Upper lobe of left lung (tissue), 6 donors: ENCODE measurements at regions not wholly inside any gene's neighbourhood (a gene's known extent, or its start where the extent isn't known, plus 50 kb on each side); places are given as distances from the start of the nearest gene placed in this dataset.

Experiments
- ATAC-seq, 2 donors: fragments of 200-7000 bp; cut with Tn5 transposase; one replicate each; pipeline ENCODE4 v1.9.1; 2022; ENCODE audit warnings: mild to moderate bottlenecking in 2 of 2, moderate library complexity in 2 of 2; ENCODE audit not compliant: low FRiP score in 2 of 2
- DNase-seq, 2 donors: peaks; one replicate each; pipeline ENCODE4 v3.0.0-alpha.2; 2019 to 2020
- H3K27ac ChIP-seq, 4 donors: fragments of 200-600 bp; sonication (generic); one replicate each; pipeline ENCODE4 v1.5.1; 2016 to 2019
- H3K27me3 ChIP-seq, 4 donors: fragments of 200-600 bp; sonication (generic); one replicate each; pipeline ENCODE4 v1.5.1; 2017 to 2019
- H3K36me3 ChIP-seq, 4 donors: fragments of 200-600 bp; sonication (generic); one replicate each; pipeline ENCODE4 v1.5.1; 2016 to 2019
- H3K4me1 ChIP-seq, 4 donors: fragments of 200-600 bp; sonication (generic); one replicate each; pipeline ENCODE4 v1.5.1; 2018 to 2019
- H3K4me3 ChIP-seq, 4 donors: fragments of 200-600 bp; sonication (generic); one replicate each; pipeline ENCODE4 v1.5.1; 2017 to 2019; ENCODE audit warnings: mild to moderate bottlenecking in 2 of 4, moderate library complexity in 1 of 4
- H3K9me3 ChIP-seq, 4 donors: fragments of 200-600 bp; sonication (generic); one replicate each; pipeline ENCODE4 v1.5.1; 2018 to 2019
- EP300 ChIP-seq, 4 donors: sonication (generic); formaldehyde crosslinking; IDR thresholded peaks; one replicate each; pipeline ENCODE4 v1.5.1; 2017; ENCODE audit warnings: antibody characterized with exemption in 4 of 4, control low read depth in 2 of 4
- POLR2A ChIP-seq, 4 donors: fragments of 450-650 bp; IDR thresholded peaks; one replicate each; pipeline ENCODE4 v1.5.1; 2016 to 2017; ENCODE audit warnings: antibody characterized with exemption in 4 of 4, mild to moderate bottlenecking in 2 of 4
- POLR2AphosphoS5 ChIP-seq, 2 donors: sonication (generic); formaldehyde crosslinking; IDR thresholded peaks; one replicate each; pipeline ENCODE4 v1.5.1; 2017; ENCODE audit warnings: antibody characterized with exemption in 2 of 2
- WGBS, 2 donors: methylation state at CpG; one replicate each; pipeline ENCODE4 v1.1.5; 2017 to 2018; 5-methylcytosine and 5-hydroxymethylcytosine counted together
- TF ChIP-seq, protein P1 (sequence below), 6 experiments: fragments of 450-650 bp in 4 of 6; fragments of 200-600 bp in 2 of 6; sonication (generic) in 2 of 6; IDR thresholded peaks; one replicate each; pipeline ENCODE4 v1.5.1; 2016 to 2019; ENCODE audit warnings: antibody characterized with exemption in 6 of 6
- donor health status: DM: no; HTN: no; CAD: no; lungs with moderate emphysema.
- donor health status: DM: no; HTN: yes; CAD: no; lungs with severe emphysema.

GRCh38 chr3:95271395-95271794 lies 1208.5 kb downstream of the NSUN3 start:
- TF ChIP-seq POLR2A (IDR thresholded peaks at IDR 0.05) (no peak), EP300 (IDR thresholded peaks at IDR 0.05) (no peak), POLR2AphosphoS5 (IDR thresholded peaks at IDR 0.05) (no peak)
- TF ChIP-seq, protein P1, sequence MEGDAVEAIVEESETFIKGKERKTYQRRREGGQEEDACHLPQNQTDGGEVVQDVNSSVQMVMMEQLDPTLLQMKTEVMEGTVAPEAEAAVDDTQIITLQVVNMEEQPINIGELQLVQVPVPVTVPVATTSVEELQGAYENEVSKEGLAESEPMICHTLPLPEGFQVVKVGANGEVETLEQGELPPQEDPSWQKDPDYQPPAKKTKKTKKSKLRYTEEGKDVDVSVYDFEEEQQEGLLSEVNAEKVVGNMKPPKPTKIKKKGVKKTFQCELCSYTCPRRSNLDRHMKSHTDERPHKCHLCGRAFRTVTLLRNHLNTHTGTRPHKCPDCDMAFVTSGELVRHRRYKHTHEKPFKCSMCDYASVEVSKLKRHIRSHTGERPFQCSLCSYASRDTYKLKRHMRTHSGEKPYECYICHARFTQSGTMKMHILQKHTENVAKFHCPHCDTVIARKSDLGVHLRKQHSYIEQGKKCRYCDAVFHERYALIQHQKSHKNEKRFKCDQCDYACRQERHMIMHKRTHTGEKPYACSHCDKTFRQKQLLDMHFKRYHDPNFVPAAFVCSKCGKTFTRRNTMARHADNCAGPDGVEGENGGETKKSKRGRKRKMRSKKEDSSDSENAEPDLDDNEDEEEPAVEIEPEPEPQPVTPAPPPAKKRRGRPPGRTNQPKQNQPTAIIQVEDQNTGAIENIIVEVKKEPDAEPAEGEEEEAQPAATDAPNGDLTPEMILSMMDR (IDR thresholded peaks at IDR 0.05): no peak
- DNase-seq (no peak), ATAC-seq (no peak)
- Histone ChIP-seq H3K36me3 (no peaks in the 10 kb centered on the region), H3K27ac (no peak overlapping the region), H3K4me3 (no peak overlapping the region), H3K27me3 (no peaks in the 10 kb centered on the region), H3K9me3 (no peaks in the 10 kb centered on the region), H3K4me1 (no peaks in the 10 kb centered on the region)
- WGBS, 2 donors: 55 to 66% methylated on average over 1 of the region's 1 CpG

GRCh38 chr3:95272166-95272565 lies 1209.3 kb downstream of the NSUN3 start:
- ATAC-seq (no peak), DNase-seq (no peak)
- 72% methylated on average over 3 of the region's 3 CpGs for WGBS, 2 donors
- no peaks in the 10 kb centered on the region for H3K36me3 ChIP-seq
- TF ChIP-seq, protein P1 (IDR thresholded peaks at IDR 0.05): no peak
- TF ChIP-seq POLR2AphosphoS5 (IDR thresholded peaks at IDR 0.05) (no peak), POLR2A (IDR thresholded peaks at IDR 0.05) (no peak), EP300 (IDR thresholded peaks at IDR 0.05) (no peak)
- H3K9me3 ChIP-seq: no peaks in the 10 kb centered on the region
- H3K27ac ChIP-seq: no peak overlapping the region
- no peaks in the 10 kb centered on the region for H3K4me1 ChIP-seq
- no peak overlapping the region for H3K4me3 ChIP-seq
- no peaks in the 10 kb centered on the region for H3K27me3 ChIP-seq

- WGBS, 2 donors: 68 to 73% methylated on average over 2 of the region's 2 CpGs
- TF ChIP-seq, protein P1 (IDR thresholded peaks at IDR 0.05): no peak
- no peak for TF ChIP-seq EP300 (IDR thresholded peaks at IDR 0.05)
- no peak for TF ChIP-seq POLR2AphosphoS5 (IDR thresholded peaks at IDR 0.05)
- no peak for TF ChIP-seq POLR2A (IDR thresholded peaks at IDR 0.05)
- no peak for DNase-seq
- Histone ChIP-seq H3K9me3 (no peaks in the 10 kb centered on the region), H3K36me3 (no peaks in the 10 kb centered on the region), H3K4me1 (no peaks in the 10 kb centered on the region), H3K27ac (no peak overlapping the region), H3K27me3 (no peaks in the 10 kb centered on the region), H3K4me3 (no peak overlapping the region)
- no peak for ATAC-seq
These were observed 1209.9 kb downstream of the NSUN3 start for GRCh38 chr3:95272781-95273180.

DNA sequence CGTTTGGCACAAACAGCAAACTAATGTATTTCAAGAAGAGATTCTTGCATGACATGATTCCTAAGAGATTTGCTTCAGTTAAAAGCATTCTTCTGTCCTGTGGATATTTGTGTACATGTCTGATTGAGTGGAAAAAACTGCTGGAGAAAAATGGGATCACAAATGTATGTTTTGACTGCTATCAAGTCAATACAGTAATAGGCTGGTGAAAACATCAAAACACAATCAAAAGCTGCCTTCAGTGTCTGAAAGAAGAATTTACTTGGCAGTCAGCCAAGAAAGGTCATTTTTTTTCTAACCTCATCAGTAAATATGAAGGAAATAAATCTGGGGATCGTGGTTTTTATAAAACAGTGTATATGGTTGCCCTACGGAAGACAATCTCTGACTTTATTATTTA lies 1214.8 kb downstream of the NSUN3 start:
- Histone ChIP-seq H3K4me1 (no peaks in the 10 kb centered on the region), H3K27me3 (no peaks in the 10 kb centered on the region), H3K9me3 (peaks cover 0 to 4% (median 0%) of the 10 kb centered on the region in 4 donors), H3K4me3 (no peak overlapping the region), H3K36me3 (no peaks in the 10 kb centered on the region), H3K27ac (no peak overlapping the region)
- WGBS, 2 donors: 35 to 49% methylated on average over 3 of the region's 3 CpGs
- DNase-seq: no peak
- TF ChIP-seq EP300 (IDR thresholded peaks at IDR 0.05) (no peak), POLR2A (IDR thresholded peaks at IDR 0.05) (no peak), POLR2AphosphoS5 (IDR thresholded peaks at IDR 0.05) (no peak)
- TF ChIP-seq, protein P1 (IDR thresholded peaks at IDR 0.05): no peak
- no peak for ATAC-seq

DNA sequence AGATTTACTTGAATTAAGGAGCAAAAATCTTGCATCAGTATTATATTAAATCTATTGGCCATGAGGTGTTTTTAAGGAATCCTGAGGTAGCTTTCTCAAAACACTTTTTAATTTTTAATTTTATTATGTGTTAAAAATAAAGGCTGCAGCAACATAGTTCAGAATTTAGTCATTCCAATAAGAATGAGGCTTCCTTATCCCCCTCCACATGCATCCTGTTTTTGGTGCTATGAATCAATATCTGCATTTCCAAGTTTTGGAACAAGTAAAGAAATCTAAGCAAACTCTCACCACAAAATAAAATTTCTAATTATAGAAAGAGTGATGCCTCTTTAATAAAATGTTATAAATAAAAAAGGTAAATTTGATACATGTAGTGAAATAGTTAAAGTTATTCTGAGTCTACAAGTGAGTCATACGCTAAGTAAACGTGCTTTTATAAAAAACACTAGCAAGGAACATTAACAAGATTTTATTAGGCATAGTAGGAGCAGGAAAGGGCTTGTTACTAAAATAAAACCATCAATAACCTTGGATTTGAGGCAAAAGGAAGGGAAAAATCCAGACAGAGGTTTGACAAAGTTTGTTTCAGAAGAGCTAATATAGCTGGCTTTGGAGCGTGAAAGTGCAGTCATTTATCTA lies 1218.0 kb downstream of the NSUN3 start:
- H3K27me3 ChIP-seq: no peaks in the 10 kb centered on the region
- TF ChIP-seq, protein P1 (IDR thresholded peaks at IDR 0.05): no peak
- TF ChIP-seq POLR2A (IDR thresholded peaks at IDR 0.05) (no peak), EP300 (IDR thresholded peaks at IDR 0.05) (no peak), POLR2AphosphoS5 (IDR thresholded peaks at IDR 0.05) (no peak)
- no peak overlapping the region for H3K27ac ChIP-seq
- DNase-seq: no peak
- H3K9me3 ChIP-seq: peaks cover 0 to 4% (median 0%) of the 10 kb centered on the region in 4 donors
- 48 to 52% methylated on average over 3 of the region's 3 CpGs for WGBS, 2 donors
- no peak for ATAC-seq
- no peaks in the 10 kb centered on the region for H3K36me3 ChIP-seq
- H3K4me3 ChIP-seq: no peak overlapping the region
- H3K4me1 ChIP-seq: no peaks in the 10 kb centered on the region
